Loucy (cell line): ENCODE measurements at regions not wholly inside any gene's neighbourhood (a gene's known extent, or its start where the extent isn't known, plus 50 kb on each side); places are given as distances from the start of the nearest gene placed in this dataset.

Experiments used
- H2AFZ ChIP-seq: fragments of 200-600 bp; sonication (generic); 2 replicates; pipeline ENCODE4 v1.6.0; 2016; ENCODE audit warnings: antibody characterized with exemption, mild to moderate bottlenecking, low read length, moderate library complexity
- H3F3A ChIP-seq: fragments of 200-600 bp; 2 replicates; pipeline ENCODE4 v1.6.0; 2016; ENCODE audit warnings: antibody characterized with exemption, low read depth, mild to moderate bottlenecking
- H3K27me3 ChIP-seq: fragments of 200-600 bp; sonication (generic); 2 replicates; pipeline ENCODE4 v1.6.1; 2014; ENCODE audit warnings: low read length, mild to moderate bottlenecking; ENCODE audit not compliant: insufficient read depth, poor library complexity, severe bottlenecking
- H3K36me3 ChIP-seq: fragments of 200-600 bp; sonication (generic); 2 replicates; pipeline ENCODE4 v1.6.1; 2016; ENCODE audit warnings: low read length; ENCODE audit not compliant: insufficient read depth
- H3K4me1 ChIP-seq: fragments of 200-600 bp; sonication (generic); 2 replicates; pipeline ENCODE4 v1.5.1; 2014; ENCODE audit warnings: low read length, mild to moderate bottlenecking; ENCODE audit not compliant: insufficient read depth, poor library complexity, severe bottlenecking
- H3K4me2 ChIP-seq: fragments of 200-600 bp; sonication (generic); 2 replicates; pipeline ENCODE4 v1.6.0; 2014; ENCODE audit warnings: antibody characterized with exemption, low read length, low read depth, mild to moderate bottlenecking; ENCODE audit not compliant: poor library complexity, severe bottlenecking
- H3K4me3 ChIP-seq: fragments of 200-600 bp; sonication (generic); 2 replicates; pipeline ENCODE4 v1.5.1; 2014; ENCODE audit warnings: low read length, mild to moderate bottlenecking, mixed read lengths; ENCODE audit not compliant: poor library complexity, severe bottlenecking
- H3K79me2 ChIP-seq: fragments of 200-600 bp; sonication (generic); 2 replicates; pipeline ENCODE4 v1.6.1; 2014; ENCODE audit warnings: low read length; ENCODE audit not compliant: insufficient read depth
- H3K9ac ChIP-seq: fragments of 200-600 bp; sonication (generic); 2 replicates; pipeline ENCODE4 v1.6.0; 2014; ENCODE audit warnings: mild to moderate bottlenecking, low read depth, low read length, moderate library complexity; ENCODE audit not compliant: poor library complexity, severe bottlenecking
- H3K9me2 ChIP-seq: fragments of 200-600 bp; sonication (generic); replicated peaks from 2 replicates; pipeline ENCODE4 v1.6.1; 2016; ENCODE audit warnings: low read depth, low read length, mixed read lengths
- H3K9me3 ChIP-seq: fragments of 200-600 bp; sonication (generic); 2 replicates; pipeline ENCODE4 v1.6.1; 2014; ENCODE audit warnings: mild to moderate bottlenecking, antibody characterized with exemption, low read length, low read depth; ENCODE audit not compliant: insufficient read depth
- H4K20me1 ChIP-seq: fragments of 200-600 bp; sonication (generic); 2 replicates; pipeline ENCODE4 v1.6.0; 2014; ENCODE audit warnings: antibody characterized with exemption, low read length, mild to moderate bottlenecking; ENCODE audit not compliant: insufficient read depth, poor library complexity, severe bottlenecking
- EZH2phosphoT487 ChIP-seq: fragments of 200-600 bp; IDR thresholded peaks from 2 replicates; pipeline ENCODE4 v1.6.1; 2018; ENCODE audit warnings: antibody characterized with exemption, mild to moderate bottlenecking, moderate library complexity, borderline replicate concordance
- TF ChIP-seq, protein P1 (sequence below): fragments of 200-600 bp; sonication (generic); conservative IDR thresholded peaks from 2 replicates; pipeline ENCODE4 v1.5.1; 2014; ENCODE audit warnings: mild to moderate bottlenecking, antibody characterized with exemption, low read length

DNA sequence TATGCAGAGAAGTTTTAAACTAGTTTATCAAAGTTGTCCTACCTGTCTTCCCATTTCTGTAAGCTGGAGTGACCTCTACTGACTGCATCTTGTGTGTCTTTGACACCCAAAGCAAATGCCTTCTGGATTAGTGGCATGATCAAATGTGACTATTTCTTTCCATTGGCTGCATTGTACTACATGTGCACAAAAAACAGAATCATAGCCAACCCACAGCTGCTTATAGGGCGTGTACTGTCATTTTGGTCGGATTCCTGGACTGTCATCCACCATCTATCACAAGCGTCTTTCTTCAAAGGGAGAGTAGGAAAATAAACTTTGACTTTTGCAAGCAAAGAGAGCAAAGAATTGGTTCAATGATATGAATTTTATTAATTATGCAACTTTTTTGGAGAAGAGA lies 310.6 kb downstream of the MAP2K6 start:
- no peaks in the 10 kb centered on the region for H3K36me3 ChIP-seq
- no peaks in the 10 kb centered on the region for H3K9me2 ChIP-seq
- H4K20me1 ChIP-seq, result no peaks in the 10 kb centered on the region

GRCh38 chr17:69728816-69729215 lies 314.3 kb downstream of the MAP2K6 start:
- no peaks in the 10 kb centered on the region for H3K4me1 ChIP-seq
- no peak overlapping the region for H3K4me2 ChIP-seq
- H3K36me3 ChIP-seq, result no peaks in the 10 kb centered on the region
- H3K4me3 ChIP-seq, result no peak overlapping the region
- no peak for TF ChIP-seq EZH2phosphoT487
- TF ChIP-seq, protein P1, sequence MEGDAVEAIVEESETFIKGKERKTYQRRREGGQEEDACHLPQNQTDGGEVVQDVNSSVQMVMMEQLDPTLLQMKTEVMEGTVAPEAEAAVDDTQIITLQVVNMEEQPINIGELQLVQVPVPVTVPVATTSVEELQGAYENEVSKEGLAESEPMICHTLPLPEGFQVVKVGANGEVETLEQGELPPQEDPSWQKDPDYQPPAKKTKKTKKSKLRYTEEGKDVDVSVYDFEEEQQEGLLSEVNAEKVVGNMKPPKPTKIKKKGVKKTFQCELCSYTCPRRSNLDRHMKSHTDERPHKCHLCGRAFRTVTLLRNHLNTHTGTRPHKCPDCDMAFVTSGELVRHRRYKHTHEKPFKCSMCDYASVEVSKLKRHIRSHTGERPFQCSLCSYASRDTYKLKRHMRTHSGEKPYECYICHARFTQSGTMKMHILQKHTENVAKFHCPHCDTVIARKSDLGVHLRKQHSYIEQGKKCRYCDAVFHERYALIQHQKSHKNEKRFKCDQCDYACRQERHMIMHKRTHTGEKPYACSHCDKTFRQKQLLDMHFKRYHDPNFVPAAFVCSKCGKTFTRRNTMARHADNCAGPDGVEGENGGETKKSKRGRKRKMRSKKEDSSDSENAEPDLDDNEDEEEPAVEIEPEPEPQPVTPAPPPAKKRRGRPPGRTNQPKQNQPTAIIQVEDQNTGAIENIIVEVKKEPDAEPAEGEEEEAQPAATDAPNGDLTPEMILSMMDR, result no peak
- H3F3A ChIP-seq, result no peaks in the 10 kb centered on the region
- no peaks in the 10 kb centered on the region for H3K79me2 ChIP-seq
- no peaks in the 10 kb centered on the region for H3K27me3 ChIP-seq
- no peaks in the 10 kb centered on the region for H4K20me1 ChIP-seq
- no peaks in the 10 kb centered on the region for H3K9me3 ChIP-seq
- H2AFZ ChIP-seq, result no peak overlapping the region
- H3K9ac ChIP-seq, result no peak overlapping the region
- H3K9me2 ChIP-seq, result no peaks in the 10 kb centered on the region

More for the DNA sequence above, 310.6 kb downstream of the MAP2K6 start:
- Histone ChIP-seq H3K27me3 (no peaks in the 10 kb centered on the region), H3K9ac (no peak overlapping the region), H3K4me3 (no peak overlapping the region), H3K9me3 (no peaks in the 10 kb centered on the region), H3K4me1 (no peaks in the 10 kb centered on the region), H3K4me2 (no peak overlapping the region), H3K79me2 (no peaks in the 10 kb centered on the region), H2AFZ (no peak overlapping the region), H3F3A (no peaks in the 10 kb centered on the region)
- TF ChIP-seq, protein P1, result no peak
- TF ChIP-seq EZH2phosphoT487, result no peak

GRCh38 chr17:69729944-69730343 lies 315.4 kb downstream of the MAP2K6 start:
- no peak overlapping the region for H3K4me2 ChIP-seq
- no peaks in the 10 kb centered on the region for H3K27me3 ChIP-seq
- H3F3A ChIP-seq, result no peaks in the 10 kb centered on the region
- H3K4me1 ChIP-seq, result no peaks in the 10 kb centered on the region
- H2AFZ ChIP-seq, result no peak overlapping the region
- H3K9me2 ChIP-seq, result no peaks in the 10 kb centered on the region
- no peaks in the 10 kb centered on the region for H3K79me2 ChIP-seq
- TF ChIP-seq, protein P1, result no peak
- no peak for TF ChIP-seq EZH2phosphoT487
- H3K4me3 ChIP-seq, result no peak overlapping the region
- no peaks in the 10 kb centered on the region for H3K36me3 ChIP-seq
- no peak overlapping the region for H3K9ac ChIP-seq
- H3K9me3 ChIP-seq, result no peaks in the 10 kb centered on the region
- H4K20me1 ChIP-seq, result no peaks in the 10 kb centered on the region
